GM20000 (cell line): ENCODE measurements at regions not wholly inside any gene's neighbourhood (a gene's known extent, or its start where the extent isn't known, plus 50 kb on each side); places are given as distances from the start of the nearest gene placed in this dataset.

Experiments
- DNase-seq: peaks from one replicate; pipeline ENCODE4 v3.0.0; 2012; ENCODE audit warnings: low spot score
- CTCF ChIP-seq: IDR thresholded peaks from 2 replicates; pipeline ENCODE4 v1.5.1; 2012; ENCODE audit warnings: mild to moderate bottlenecking, control low read depth; ENCODE audit errors: extremely low read depth, missing control alignments

- no peak for TF ChIP-seq CTCF
- DNase-seq, result no peak
Measured at GRCh38 chr20:7108929-7109328, 341.4 kb downstream of the BMP2 start.

GRCh38 chr20:7113577-7114466, 346.3 kb downstream of the BMP2 start:
- no peak for DNase-seq
- no peak for TF ChIP-seq CTCF

GRCh38 chr20:7123457-7123856, 356.0 kb downstream of the BMP2 start:
- no peak for DNase-seq

GRCh38 chr20:7124120-7124519, 356.6 kb downstream of the BMP2 start:
- DNase-seq, result no peak
- no peak for TF ChIP-seq CTCF

More at GRCh38 chr20:7123457-7123856, 356.0 kb downstream of the BMP2 start:
- no peak for TF ChIP-seq CTCF

- TF ChIP-seq CTCF, result no peak
- DNase-seq, result no peak
Measured at GRCh38 chr20:7136886-7137285, 369.4 kb downstream of the BMP2 start.

GRCh38 chr20:7137395-7138151, 370.1 kb downstream of the BMP2 start:
- no peak for TF ChIP-seq CTCF
- no peak for DNase-seq

- TF ChIP-seq CTCF, result no peak
- DNase-seq, result no peak
Measured at GRCh38 chr20:7144464-7144863, 377.0 kb downstream of the BMP2 start.
